ENCODE measurements at regions not wholly inside any gene's neighbourhood (a gene's known extent, or its start where the extent isn't known, plus 50 kb on each side); places are given as distances from the start of the nearest gene placed in this dataset.
"Not testable (repeated sequence)": the region's sequence is repeated elsewhere in the genome, so short reads cannot be mapped to it uniquely, and the experiment has no call there.

DNA sequence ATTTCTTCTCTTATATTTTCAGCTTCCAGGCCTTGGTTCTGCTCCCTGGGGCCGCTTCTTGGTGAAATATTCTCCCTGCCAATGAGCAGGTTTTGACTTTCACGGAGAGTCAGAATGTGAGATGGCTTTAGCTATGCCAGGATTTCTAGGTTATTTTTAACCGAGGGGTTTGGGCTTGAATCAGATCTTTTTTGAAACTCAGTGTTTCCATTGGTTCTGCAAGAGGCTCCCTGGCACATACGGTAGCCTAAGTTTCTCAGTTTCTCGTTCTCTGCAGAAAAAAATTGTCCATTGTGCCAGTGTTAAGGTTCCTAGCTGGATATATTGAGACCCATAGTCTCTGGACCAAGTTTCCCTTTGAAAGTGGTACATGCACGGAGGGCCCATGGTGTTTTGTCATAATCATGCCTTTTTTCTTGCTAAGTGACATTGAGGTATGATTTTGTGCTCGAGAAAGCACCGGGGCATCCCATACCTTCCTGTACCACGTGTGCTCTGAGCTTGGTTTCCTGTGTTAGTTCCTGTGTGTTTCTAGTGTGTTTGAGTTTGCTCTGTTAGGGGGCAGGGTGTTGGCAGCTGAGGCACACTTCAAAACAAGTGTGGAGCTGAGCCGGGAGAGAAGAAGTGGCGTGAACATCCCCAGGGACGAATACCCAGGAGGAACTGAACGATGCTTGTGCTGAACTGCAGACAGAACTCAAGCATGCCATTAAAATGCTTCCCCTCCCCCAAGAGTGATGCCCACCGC, 127.2 kb downstream of the HS3ST3B1 start:
- DNase-seq (ENCODE audit: low read depth), result peak; percentile 14

DNA sequence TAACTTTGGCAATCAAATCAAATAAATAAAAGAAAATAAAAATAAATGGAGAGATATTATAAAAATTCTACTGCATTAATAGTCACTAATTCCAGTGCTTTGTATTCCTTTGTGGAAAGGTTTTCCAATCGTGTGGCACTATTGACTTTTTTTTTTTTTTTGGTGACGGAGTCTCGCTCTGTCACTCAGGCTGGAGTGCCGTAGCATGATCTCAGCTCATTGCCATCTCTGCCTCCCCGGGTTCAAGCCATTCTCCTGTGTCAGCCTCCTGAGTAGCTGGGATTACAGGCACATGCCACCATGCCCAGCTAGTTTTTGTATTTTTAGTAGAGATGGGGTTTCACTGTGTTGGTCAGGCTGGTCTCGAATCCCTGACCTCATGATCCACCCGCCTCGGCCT, 122.3 kb downstream of the HS3ST3B1 start:
- not testable (repeated sequence) for DNase-seq (ENCODE audit: low read depth)

DNA sequence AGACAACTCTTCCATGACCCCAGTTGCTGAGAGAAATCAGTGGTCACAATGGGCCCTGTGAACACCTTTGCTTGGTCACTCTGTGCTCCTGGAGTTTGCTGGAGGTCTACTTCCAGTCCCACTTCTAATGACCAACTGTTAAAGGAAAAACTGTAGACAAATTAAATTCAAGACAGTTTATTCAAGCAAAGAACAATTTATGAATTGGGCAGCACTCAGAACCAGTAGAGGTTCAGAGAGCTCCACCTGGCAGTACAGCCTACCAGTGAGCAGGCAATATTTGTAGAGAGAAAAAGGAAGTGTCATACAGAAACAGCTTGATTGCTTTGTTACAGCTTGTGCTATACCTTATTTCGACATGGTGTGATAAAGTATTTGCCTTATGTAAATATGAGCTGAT, 116.5 kb downstream of the HS3ST3B1 start:
- DNase-seq (ENCODE audit: low read depth), result no peak

DNA sequence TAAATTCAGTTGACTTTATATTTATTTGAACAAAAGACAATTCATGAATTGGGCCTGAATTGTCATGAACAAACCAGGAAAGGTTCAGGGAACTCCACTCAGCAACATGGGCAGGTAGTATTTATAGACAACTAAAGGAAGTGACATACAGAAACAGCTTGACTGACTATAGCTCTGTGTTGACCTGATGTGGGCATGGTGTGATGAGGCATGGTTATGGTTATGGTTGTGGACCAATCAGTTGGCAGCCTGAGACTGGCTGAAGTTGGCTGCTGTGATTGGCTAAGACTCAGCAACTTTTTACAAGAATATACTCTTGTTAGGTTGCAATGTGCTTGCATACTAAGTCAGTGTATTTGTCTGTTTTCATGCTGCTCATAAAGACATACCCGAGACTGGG, 108.4 kb downstream of the HS3ST3B1 start:
- no peak for DNase-seq (ENCODE audit: low read depth)

DNA sequence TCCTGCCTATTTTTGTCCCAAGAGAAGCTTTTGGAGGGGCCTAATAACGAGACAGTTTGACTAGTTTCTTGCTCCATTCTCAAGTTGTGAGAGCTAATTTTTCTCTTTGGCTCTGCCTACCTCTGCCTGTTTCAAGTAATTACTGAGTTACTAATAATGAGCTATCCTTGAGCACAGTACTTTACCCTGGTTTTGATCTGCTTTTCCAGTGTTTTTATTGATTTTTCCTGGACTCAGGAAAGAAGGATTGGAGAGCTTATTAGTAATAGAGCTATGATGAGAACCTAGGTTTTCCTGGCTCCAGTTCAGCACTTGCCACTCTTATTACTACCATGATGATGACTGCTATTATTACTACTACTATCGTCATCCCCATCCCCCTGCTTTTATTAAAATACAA, 106.7 kb downstream of the HS3ST3B1 start:
- no peak for DNase-seq (ENCODE audit: low read depth)

DNA sequence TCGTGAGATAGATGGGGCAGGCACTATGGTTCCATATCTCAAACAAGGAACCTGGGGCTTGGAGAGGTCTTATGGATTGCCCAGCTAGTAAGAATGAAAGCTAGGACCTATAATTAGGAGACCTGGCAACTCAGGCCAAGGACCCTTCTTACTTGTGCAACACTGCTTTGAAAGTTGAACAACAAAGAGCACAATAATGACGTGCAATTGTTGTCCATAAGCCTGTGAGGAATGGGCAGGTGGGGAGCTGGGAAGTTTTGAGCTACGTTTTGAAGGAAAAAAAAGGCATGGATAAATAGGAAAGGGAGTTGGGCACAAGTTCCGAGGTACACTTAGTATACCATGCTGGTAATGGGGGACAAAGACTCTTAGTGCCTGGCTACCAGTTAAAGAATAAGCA, 104.3 kb downstream of the HS3ST3B1 start:
- DNase-seq (ENCODE audit: low read depth), result no peak

Data from T follicular helper cell (primary cell).